ENCODE measurements at regions not wholly inside any gene's neighbourhood (a gene's known extent, or its start where the extent isn't known, plus 50 kb on each side); places are given as distances from the start of the nearest gene placed in this dataset.

DNA sequence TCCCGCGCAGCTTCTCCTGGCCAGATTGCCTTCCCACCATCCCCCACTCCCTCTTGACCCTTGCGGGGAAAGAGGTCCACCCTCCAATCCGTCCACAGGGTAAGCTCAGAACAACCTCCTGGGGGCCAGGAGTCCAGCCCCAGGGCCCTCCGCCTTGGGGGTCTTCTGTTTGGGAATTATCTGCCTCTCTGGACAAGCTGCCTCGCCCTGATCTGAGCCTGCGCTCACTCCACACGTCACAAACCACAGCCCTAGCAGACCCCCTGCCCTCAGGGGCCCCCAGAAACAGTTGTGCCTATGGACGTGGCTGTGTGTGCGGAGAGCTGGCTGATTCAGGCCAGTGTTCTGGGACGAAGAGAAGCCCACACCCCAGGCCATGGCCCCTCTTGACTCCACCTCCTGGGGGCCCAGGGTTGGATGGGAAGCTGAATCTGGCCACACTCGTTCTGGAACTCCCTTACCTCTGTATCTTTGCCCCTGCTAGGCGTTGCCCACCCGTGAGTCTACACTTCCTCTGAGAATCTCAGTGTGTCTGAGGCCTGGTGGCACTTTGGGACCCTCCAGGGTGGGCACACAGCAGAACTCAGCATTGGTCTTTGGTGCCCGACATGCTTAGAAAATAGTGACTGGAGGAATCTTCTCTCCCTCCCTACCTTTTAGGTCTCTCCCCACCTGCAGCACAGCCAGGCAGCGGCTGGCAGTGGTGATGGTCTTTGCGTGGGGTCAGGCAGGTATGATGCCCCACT is 119.9 kb upstream of the SMURF2 start (continued):
- TF ChIP-seq JUNB (IDR thresholded peaks at IDR 0.05; ENCODE audit: unreplicated experiment) (no peak), ZNF331 (CRISPR knock-in tag; IDR thresholded peaks at IDR 0.05; ENCODE audit: low read depth) (no peak), ZNF114 (CRISPR knock-in tag; IDR thresholded peaks at IDR 0.05) (no peak), STAT1 (IDR thresholded peaks at IDR 0.05; ENCODE audit: unreplicated experiment) (no peak), EZH2 (IDR thresholded peaks at IDR 0.05; ENCODE audit: low read depth, unreplicated experiment) (no peak)
- TF ChIP-seq, protein P1, sequence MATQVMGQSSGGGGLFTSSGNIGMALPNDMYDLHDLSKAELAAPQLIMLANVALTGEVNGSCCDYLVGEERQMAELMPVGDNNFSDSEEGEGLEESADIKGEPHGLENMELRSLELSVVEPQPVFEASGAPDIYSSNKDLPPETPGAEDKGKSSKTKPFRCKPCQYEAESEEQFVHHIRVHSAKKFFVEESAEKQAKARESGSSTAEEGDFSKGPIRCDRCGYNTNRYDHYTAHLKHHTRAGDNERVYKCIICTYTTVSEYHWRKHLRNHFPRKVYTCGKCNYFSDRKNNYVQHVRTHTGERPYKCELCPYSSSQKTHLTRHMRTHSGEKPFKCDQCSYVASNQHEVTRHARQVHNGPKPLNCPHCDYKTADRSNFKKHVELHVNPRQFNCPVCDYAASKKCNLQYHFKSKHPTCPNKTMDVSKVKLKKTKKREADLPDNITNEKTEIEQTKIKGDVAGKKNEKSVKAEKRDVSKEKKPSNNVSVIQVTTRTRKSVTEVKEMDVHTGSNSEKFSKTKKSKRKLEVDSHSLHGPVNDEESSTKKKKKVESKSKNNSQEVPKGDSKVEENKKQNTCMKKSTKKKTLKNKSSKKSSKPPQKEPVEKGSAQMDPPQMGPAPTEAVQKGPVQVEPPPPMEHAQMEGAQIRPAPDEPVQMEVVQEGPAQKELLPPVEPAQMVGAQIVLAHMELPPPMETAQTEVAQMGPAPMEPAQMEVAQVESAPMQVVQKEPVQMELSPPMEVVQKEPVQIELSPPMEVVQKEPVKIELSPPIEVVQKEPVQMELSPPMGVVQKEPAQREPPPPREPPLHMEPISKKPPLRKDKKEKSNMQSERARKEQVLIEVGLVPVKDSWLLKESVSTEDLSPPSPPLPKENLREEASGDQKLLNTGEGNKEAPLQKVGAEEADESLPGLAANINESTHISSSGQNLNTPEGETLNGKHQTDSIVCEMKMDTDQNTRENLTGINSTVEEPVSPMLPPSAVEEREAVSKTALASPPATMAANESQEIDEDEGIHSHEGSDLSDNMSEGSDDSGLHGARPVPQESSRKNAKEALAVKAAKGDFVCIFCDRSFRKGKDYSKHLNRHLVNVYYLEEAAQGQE (IDR thresholded peaks at IDR 0.05; ENCODE audit: unreplicated experiment): no peak
- TF ChIP-seq, protein P2, sequence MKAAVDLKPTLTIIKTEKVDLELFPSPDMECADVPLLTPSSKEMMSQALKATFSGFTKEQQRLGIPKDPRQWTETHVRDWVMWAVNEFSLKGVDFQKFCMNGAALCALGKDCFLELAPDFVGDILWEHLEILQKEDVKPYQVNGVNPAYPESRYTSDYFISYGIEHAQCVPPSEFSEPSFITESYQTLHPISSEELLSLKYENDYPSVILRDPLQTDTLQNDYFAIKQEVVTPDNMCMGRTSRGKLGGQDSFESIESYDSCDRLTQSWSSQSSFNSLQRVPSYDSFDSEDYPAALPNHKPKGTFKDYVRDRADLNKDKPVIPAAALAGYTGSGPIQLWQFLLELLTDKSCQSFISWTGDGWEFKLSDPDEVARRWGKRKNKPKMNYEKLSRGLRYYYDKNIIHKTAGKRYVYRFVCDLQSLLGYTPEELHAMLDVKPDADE (IDR thresholded peaks at IDR 0.05): no peak

DNA sequence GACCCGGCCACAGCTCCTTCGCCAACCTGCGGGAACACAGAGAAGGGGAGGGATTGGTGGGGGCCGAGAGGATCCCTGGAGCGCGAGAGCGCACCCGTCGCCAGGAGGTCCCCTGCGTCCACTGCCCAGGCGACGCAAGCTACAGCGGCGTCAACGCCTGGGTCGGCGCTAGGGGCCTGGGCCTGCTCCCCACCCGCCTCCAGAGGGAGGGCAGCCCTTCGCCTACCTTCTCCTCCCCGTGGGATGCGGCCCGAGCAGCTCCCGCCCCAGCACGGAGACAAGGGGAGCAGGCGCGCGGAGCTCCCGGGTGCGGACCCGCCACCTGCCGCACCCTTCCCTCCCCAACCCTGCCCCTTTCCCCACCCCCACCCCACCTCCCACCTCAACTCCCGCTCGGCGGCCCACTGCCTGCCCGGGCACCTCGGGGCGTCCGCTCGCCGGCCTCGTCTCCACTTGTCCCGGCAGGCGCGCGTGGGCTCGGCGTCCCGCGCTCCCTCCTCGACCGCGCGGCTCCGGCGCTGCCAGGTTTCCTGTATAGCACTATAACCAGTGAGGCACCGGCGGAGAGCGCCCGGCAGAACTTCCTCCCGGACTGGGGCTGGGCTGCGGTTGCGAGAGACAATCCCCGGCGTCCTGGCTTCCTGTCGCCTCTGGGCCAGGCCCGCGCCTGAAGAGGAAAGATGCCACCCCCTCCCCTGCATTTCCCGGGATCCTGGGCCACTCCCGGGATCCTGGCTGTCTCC is 119.1 kb upstream of the SMURF2 start:
- Histone ChIP-seq H3K4me1 (ENCODE audit: insufficient read depth) (peaks cover 19% of the 10 kb centered on the region), H3K27me3 (ENCODE audit: insufficient read depth) (peaks cover 62% of the 10 kb centered on the region)
- no peak overlapping the region for H3K27ac Mint-ChIP-seq
- TF ChIP-seq ZNF331 (CRISPR knock-in tag; IDR thresholded peaks at IDR 0.05; ENCODE audit: low read depth) (no peak), STAT1 (IDR thresholded peaks at IDR 0.05; ENCODE audit: unreplicated experiment) (no peak), NANOG (IDR thresholded peaks at IDR 0.05; ENCODE audit: borderline replicate concordance) (no peak), CREB1 (CRISPR knock-in tag; IDR thresholded peaks at IDR 0.05; ENCODE audit: low read depth) (no peak)
- TF ChIP-seq, protein P3, sequence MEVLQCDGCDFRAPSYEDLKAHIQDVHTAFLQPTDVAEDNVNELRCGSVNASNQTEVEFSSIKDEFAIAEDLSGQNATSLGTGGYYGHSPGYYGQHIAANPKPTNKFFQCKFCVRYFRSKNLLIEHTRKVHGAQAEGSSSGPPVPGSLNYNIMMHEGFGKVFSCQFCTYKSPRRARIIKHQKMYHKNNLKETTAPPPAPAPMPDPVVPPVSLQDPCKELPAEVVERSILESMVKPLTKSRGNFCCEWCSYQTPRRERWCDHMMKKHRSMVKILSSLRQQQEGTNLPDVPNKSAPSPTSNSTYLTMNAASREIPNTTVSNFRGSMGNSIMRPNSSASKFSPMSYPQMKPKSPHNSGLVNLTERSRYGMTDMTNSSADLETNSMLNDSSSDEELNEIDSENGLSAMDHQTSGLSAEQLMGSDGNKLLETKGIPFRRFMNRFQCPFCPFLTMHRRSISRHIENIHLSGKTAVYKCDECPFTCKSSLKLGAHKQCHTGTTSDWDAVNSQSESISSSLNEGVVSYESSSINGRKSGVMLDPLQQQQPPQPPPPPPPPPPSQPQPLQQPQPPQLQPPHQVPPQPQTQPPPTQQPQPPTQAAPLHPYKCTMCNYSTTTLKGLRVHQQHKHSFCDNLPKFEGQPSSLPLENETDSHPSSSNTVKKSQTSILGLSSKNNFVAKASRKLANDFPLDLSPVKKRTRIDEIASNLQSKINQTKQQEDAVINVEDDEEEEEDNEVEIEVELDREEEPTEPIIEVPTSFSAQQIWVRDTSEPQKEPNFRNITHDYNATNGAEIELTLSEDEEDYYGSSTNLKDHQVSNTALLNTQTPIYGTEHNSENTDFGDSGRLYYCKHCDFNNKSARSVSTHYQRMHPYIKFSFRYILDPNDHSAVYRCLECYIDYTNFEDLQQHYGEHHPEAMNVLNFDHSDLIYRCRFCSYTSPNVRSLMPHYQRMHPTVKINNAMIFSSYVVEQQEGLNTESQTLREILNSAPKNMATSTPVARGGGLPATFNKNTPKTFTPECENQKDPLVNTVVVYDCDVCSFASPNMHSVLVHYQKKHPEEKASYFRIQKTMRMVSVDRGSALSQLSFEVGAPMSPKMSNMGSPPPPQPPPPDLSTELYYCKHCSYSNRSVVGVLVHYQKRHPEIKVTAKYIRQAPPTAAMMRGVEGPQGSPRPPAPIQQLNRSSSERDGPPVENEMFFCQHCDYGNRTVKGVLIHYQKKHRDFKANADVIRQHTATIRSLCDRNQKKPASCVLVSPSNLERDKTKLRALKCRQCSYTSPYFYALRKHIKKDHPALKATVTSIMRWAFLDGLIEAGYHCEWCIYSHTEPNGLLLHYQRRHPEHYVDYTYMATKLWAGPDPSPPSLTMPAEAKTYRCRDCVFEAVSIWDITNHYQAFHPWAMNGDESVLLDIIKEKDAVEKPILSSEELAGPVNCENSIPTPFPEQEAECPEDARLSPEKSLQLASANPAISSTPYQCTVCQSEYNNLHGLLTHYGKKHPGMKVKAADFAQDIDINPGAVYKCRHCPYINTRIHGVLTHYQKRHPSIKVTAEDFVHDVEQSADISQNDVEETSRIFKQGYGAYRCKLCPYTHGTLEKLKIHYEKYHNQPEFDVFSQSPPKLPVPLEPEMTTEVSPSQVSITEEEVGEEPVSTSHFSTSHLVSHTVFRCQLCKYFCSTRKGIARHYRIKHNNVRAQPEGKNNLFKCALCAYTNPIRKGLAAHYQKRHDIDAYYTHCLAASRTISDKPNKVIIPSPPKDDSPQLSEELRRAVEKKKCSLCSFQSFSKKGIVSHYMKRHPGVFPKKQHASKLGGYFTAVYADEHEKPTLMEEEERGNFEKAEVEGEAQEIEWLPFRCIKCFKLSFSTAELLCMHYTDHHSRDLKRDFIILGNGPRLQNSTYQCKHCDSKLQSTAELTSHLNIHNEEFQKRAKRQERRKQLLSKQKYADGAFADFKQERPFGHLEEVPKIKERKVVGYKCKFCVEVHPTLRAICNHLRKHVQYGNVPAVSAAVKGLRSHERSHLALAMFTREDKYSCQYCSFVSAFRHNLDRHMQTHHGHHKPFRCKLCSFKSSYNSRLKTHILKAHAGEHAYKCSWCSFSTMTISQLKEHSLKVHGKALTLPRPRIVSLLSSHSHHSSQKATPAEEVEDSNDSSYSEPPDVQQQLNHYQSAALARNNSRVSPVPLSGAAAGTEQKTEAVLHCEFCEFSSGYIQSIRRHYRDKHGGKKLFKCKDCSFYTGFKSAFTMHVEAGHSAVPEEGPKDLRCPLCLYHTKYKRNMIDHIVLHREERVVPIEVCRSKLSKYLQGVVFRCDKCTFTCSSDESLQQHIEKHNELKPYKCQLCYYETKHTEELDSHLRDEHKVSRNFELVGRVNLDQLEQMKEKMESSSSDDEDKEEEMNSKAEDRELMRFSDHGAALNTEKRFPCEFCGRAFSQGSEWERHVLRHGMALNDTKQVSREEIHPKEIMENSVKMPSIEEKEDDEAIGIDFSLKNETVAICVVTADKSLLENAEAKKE (CRISPR knock-in tag; IDR thresholded peaks at IDR 0.05): no peak

More for the DNA sequence above, 119.1 kb upstream of the SMURF2 start:
- Histone ChIP-seq H2AFZ (peak overlapping the region; percentile 89; the same call in 1 of the 2 replicates), H3F3A (replicated peaks; ENCODE audit: low read depth) (peaks cover 11% of the 10 kb centered on the region; the same call in 1 of the 2 replicates), H4K20me1 (replicated peaks; ENCODE audit: insufficient read depth) (peaks cover 4% of the 10 kb centered on the region; the same call in 1 of the 2 replicates), H3K79me2 (replicated peaks; ENCODE audit: insufficient read depth) (no peaks in the 10 kb centered on the region), H3K27ac (ENCODE audit: low read depth) (no peak overlapping the region), H3K4me2 (peak overlapping the region; percentile 99), H3K4me3 (peak overlapping the region; percentile 80), H3K36me3 (ENCODE audit: insufficient read depth) (no peaks in the 10 kb centered on the region), H3K9me2 (ENCODE audit: insufficient read depth) (no peaks in the 10 kb centered on the region)
- Mint-ChIP-seq H3K36me3 (ENCODE audit: low read depth) (no peaks in the 10 kb centered on the region), H3K27me3 (ENCODE audit: insufficient read depth, low read depth, poor library complexity) (peaks cover 58% of the 10 kb centered on the region), H3K4me3 (peak overlapping the region; percentile 78), H3K9me3 (no peaks in the 10 kb centered on the region; the same call in 2 of the 3 replicates), H3K4me1 (peaks cover 30% of the 10 kb centered on the region)
- peak; percentile 3 for ATAC-seq
- peak; percentile 64 for DNase-seq (ENCODE audit: low spot score)

Measured in GM23338 (cell line).